ENCODE measurements at regions not wholly inside any gene's neighbourhood (a gene's known extent, or its start where the extent isn't known, plus 50 kb on each side); places are given as distances from the start of the nearest gene placed in this dataset.

GRCh38 chr9:108746864-108747263 is 108.9 kb downstream of the ACTL7B start:
- no peaks in the 10 kb centered on the region for H3K36me3 ChIP-seq (ENCODE audit: insufficient read depth, low read length)

GRCh38 chr9:108746001-108746400 is 109.8 kb downstream of the ACTL7B start:
- Histone ChIP-seq H4K20me1 (ENCODE audit: insufficient read depth, low read length, poor library complexity, severe bottlenecking) (no peaks in the 10 kb centered on the region), H3K4me2 (ENCODE audit: low read depth, low read length, poor library complexity, severe bottlenecking) (no peak overlapping the region), H2AFZ (ENCODE audit: low read length) (no peak overlapping the region), H3K9me3 (ENCODE audit: insufficient read depth, low read depth, low read length) (no peaks in the 10 kb centered on the region), H3K4me1 (ENCODE audit: insufficient read depth, low read length, poor library complexity, severe bottlenecking) (no peaks in the 10 kb centered on the region), H3F3A (ENCODE audit: low read depth) (no peaks in the 10 kb centered on the region), H3K27me3 (ENCODE audit: insufficient read depth, low read length, poor library complexity, severe bottlenecking) (no peaks in the 10 kb centered on the region), H3K4me3 (ENCODE audit: low read length, poor library complexity, severe bottlenecking) (no peak overlapping the region), H3K9ac (ENCODE audit: low read depth, low read length, poor library complexity, severe bottlenecking) (no peak overlapping the region), H3K79me2 (ENCODE audit: insufficient read depth, low read length) (no peaks in the 10 kb centered on the region), H3K9me2 (replicated peaks; ENCODE audit: low read depth, low read length) (no peaks in the 10 kb centered on the region), H3K36me3 (ENCODE audit: insufficient read depth, low read length) (no peaks in the 10 kb centered on the region)
- no peak for TF ChIP-seq CTCF (conservative IDR thresholded peaks at IDR 0.05; ENCODE audit: low read length)
- TF ChIP-seq EZH2phosphoT487 (IDR thresholded peaks at IDR 0.05; ENCODE audit: borderline replicate concordance), result no peak

More at GRCh38 chr9:108746864-108747263, 108.9 kb downstream of the ACTL7B start:
- Histone ChIP-seq H3K79me2 (ENCODE audit: insufficient read depth, low read length) (no peaks in the 10 kb centered on the region), H3K9ac (ENCODE audit: low read depth, low read length, poor library complexity, severe bottlenecking) (no peak overlapping the region), H3K9me2 (replicated peaks; ENCODE audit: low read depth, low read length) (no peaks in the 10 kb centered on the region), H3K27me3 (ENCODE audit: insufficient read depth, low read length, poor library complexity, severe bottlenecking) (no peaks in the 10 kb centered on the region), H3K9me3 (ENCODE audit: insufficient read depth, low read depth, low read length) (no peaks in the 10 kb centered on the region), H3F3A (ENCODE audit: low read depth) (no peaks in the 10 kb centered on the region), H3K4me2 (ENCODE audit: low read depth, low read length, poor library complexity, severe bottlenecking) (no peak overlapping the region), H2AFZ (ENCODE audit: low read length) (no peak overlapping the region), H3K4me1 (ENCODE audit: insufficient read depth, low read length, poor library complexity, severe bottlenecking) (no peaks in the 10 kb centered on the region), H4K20me1 (ENCODE audit: insufficient read depth, low read length, poor library complexity, severe bottlenecking) (no peaks in the 10 kb centered on the region), H3K4me3 (ENCODE audit: low read length, poor library complexity, severe bottlenecking) (no peak overlapping the region)
- no peak for TF ChIP-seq CTCF (conservative IDR thresholded peaks at IDR 0.05; ENCODE audit: low read length)
- no peak for TF ChIP-seq EZH2phosphoT487 (IDR thresholded peaks at IDR 0.05; ENCODE audit: borderline replicate concordance)

GRCh38 chr9:108744641-108745040 is 111.1 kb downstream of the ACTL7B start:
- Histone ChIP-seq H3K4me2 (ENCODE audit: low read depth, low read length, poor library complexity, severe bottlenecking) (no peak overlapping the region), H3K79me2 (ENCODE audit: insufficient read depth, low read length) (no peaks in the 10 kb centered on the region), H3K9me3 (ENCODE audit: insufficient read depth, low read depth, low read length) (no peaks in the 10 kb centered on the region), H3K4me1 (ENCODE audit: insufficient read depth, low read length, poor library complexity, severe bottlenecking) (no peaks in the 10 kb centered on the region), H3K4me3 (ENCODE audit: low read length, poor library complexity, severe bottlenecking) (no peak overlapping the region), H4K20me1 (ENCODE audit: insufficient read depth, low read length, poor library complexity, severe bottlenecking) (no peaks in the 10 kb centered on the region), H3K27me3 (ENCODE audit: insufficient read depth, low read length, poor library complexity, severe bottlenecking) (no peaks in the 10 kb centered on the region), H2AFZ (ENCODE audit: low read length) (no peak overlapping the region), H3K36me3 (ENCODE audit: insufficient read depth, low read length) (no peaks in the 10 kb centered on the region), H3F3A (ENCODE audit: low read depth) (no peaks in the 10 kb centered on the region), H3K9me2 (replicated peaks; ENCODE audit: low read depth, low read length) (no peaks in the 10 kb centered on the region), H3K9ac (ENCODE audit: low read depth, low read length, poor library complexity, severe bottlenecking) (no peak overlapping the region)
- TF ChIP-seq EZH2phosphoT487 (IDR thresholded peaks at IDR 0.05; ENCODE audit: borderline replicate concordance), result no peak
- TF ChIP-seq CTCF (conservative IDR thresholded peaks at IDR 0.05; ENCODE audit: low read length), result no peak

Measured in Loucy (cell line).